ENCODE measurements at regions not wholly inside any gene's neighbourhood (a gene's known extent, or its start where the extent isn't known, plus 50 kb on each side); places are given as distances from the start of the nearest gene placed in this dataset.

- TF ChIP-seq E2F6 (IDR thresholded peaks at IDR 0.05) (no peak), POLR2AphosphoS5 (IDR thresholded peaks at IDR 0.05; ENCODE audit: low read depth, low read length) (no peak), EGR1 (IDR thresholded peaks at IDR 0.05; ENCODE audit: borderline replicate concordance, low read depth, low read length) (no peak), BACH1 (IDR thresholded peaks at IDR 0.05; ENCODE audit: low read length) (no peak), RFX5 (IDR thresholded peaks at IDR 0.05; ENCODE audit: borderline replicate concordance, low read depth, low read length) (no peak), EZH2 (IDR thresholded peaks at IDR 0.05; ENCODE audit: low read depth, low read length, severe bottlenecking) (no peak)
These were observed 67.2 kb upstream of the IER5L start (continued) for GRCh38 chr9:129245276-129245675.
